Esophagus muscularis mucosa (tissue), 3 donors: ENCODE measurements at regions not wholly inside any gene's neighbourhood (a gene's known extent, or its start where the extent isn't known, plus 50 kb on each side); places are given as distances from the start of the nearest gene placed in this dataset.

Experiments used
- POLR2AphosphoS5 ChIP-seq, 2 donors: sonication (generic); formaldehyde crosslinking; IDR thresholded peaks; one replicate each; pipeline ENCODE4 v1.6.1; 2017; ENCODE audit warnings: antibody characterized with exemption in 2 of 2
- TF ChIP-seq, protein P1 (sequence below), 3 experiments: fragments of 200-600 bp in 2 of 3; fragments of 450-650 bp in 1 of 3; sonication (generic) in 2 of 3; IDR thresholded peaks; one replicate each; pipeline ENCODE4 v1.5.1; 2017 to 2019; ENCODE audit warnings: antibody characterized with exemption in 3 of 3, mild to moderate bottlenecking in 2 of 3, moderate library complexity in 1 of 3

DNA sequence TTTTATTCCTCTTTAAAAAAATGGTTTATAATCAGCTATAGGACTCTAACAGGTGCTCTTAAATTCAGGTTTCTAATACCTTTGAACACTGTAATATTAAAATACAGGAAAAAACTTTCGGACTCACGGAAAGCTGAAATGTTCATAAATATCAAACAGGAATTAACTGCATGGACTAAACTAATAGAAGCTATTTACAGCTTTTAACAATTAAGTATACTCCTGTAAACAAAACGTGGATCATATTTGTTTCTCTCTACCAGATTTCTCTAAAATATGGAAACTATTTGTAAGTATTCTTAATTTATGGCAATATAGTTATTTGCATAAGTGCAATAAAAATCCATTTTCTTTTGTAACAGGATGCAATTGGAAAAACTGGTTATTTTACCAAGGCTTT is 108.9 kb upstream of the RESF1 start:
- TF ChIP-seq, protein P1, sequence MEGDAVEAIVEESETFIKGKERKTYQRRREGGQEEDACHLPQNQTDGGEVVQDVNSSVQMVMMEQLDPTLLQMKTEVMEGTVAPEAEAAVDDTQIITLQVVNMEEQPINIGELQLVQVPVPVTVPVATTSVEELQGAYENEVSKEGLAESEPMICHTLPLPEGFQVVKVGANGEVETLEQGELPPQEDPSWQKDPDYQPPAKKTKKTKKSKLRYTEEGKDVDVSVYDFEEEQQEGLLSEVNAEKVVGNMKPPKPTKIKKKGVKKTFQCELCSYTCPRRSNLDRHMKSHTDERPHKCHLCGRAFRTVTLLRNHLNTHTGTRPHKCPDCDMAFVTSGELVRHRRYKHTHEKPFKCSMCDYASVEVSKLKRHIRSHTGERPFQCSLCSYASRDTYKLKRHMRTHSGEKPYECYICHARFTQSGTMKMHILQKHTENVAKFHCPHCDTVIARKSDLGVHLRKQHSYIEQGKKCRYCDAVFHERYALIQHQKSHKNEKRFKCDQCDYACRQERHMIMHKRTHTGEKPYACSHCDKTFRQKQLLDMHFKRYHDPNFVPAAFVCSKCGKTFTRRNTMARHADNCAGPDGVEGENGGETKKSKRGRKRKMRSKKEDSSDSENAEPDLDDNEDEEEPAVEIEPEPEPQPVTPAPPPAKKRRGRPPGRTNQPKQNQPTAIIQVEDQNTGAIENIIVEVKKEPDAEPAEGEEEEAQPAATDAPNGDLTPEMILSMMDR (IDR thresholded peaks at IDR 0.05): no peak
- no peak for TF ChIP-seq POLR2AphosphoS5 (IDR thresholded peaks at IDR 0.05)
